Loucy (cell line): ENCODE measurements at regions not wholly inside any gene's neighbourhood (a gene's known extent, or its start where the extent isn't known, plus 50 kb on each side); places are given as distances from the start of the nearest gene placed in this dataset.

Experiments
- H2AFZ ChIP-seq: fragments of 200-600 bp; sonication (generic); 2 replicates; pipeline ENCODE4 v1.6.0; 2016; ENCODE audit warnings: antibody characterized with exemption, mild to moderate bottlenecking, low read length, moderate library complexity
- H3F3A ChIP-seq: fragments of 200-600 bp; 2 replicates; pipeline ENCODE4 v1.6.0; 2016; ENCODE audit warnings: antibody characterized with exemption, low read depth, mild to moderate bottlenecking
- H3K27me3 ChIP-seq: fragments of 200-600 bp; sonication (generic); 2 replicates; pipeline ENCODE4 v1.6.1; 2014; ENCODE audit warnings: low read length, mild to moderate bottlenecking; ENCODE audit not compliant: insufficient read depth, poor library complexity, severe bottlenecking
- H3K36me3 ChIP-seq: fragments of 200-600 bp; sonication (generic); 2 replicates; pipeline ENCODE4 v1.6.1; 2016; ENCODE audit warnings: low read length; ENCODE audit not compliant: insufficient read depth
- H3K4me1 ChIP-seq: fragments of 200-600 bp; sonication (generic); 2 replicates; pipeline ENCODE4 v1.5.1; 2014; ENCODE audit warnings: low read length, mild to moderate bottlenecking; ENCODE audit not compliant: insufficient read depth, poor library complexity, severe bottlenecking
- H3K4me2 ChIP-seq: fragments of 200-600 bp; sonication (generic); 2 replicates; pipeline ENCODE4 v1.6.0; 2014; ENCODE audit warnings: antibody characterized with exemption, low read length, low read depth, mild to moderate bottlenecking; ENCODE audit not compliant: poor library complexity, severe bottlenecking
- H3K4me3 ChIP-seq: fragments of 200-600 bp; sonication (generic); 2 replicates; pipeline ENCODE4 v1.5.1; 2014; ENCODE audit warnings: low read length, mild to moderate bottlenecking, mixed read lengths; ENCODE audit not compliant: poor library complexity, severe bottlenecking
- H3K79me2 ChIP-seq: fragments of 200-600 bp; sonication (generic); 2 replicates; pipeline ENCODE4 v1.6.1; 2014; ENCODE audit warnings: low read length; ENCODE audit not compliant: insufficient read depth
- H3K9ac ChIP-seq: fragments of 200-600 bp; sonication (generic); 2 replicates; pipeline ENCODE4 v1.6.0; 2014; ENCODE audit warnings: mild to moderate bottlenecking, low read depth, low read length, moderate library complexity; ENCODE audit not compliant: poor library complexity, severe bottlenecking
- H3K9me2 ChIP-seq: fragments of 200-600 bp; sonication (generic); replicated peaks from 2 replicates; pipeline ENCODE4 v1.6.1; 2016; ENCODE audit warnings: low read depth, low read length, mixed read lengths
- H3K9me3 ChIP-seq: fragments of 200-600 bp; sonication (generic); 2 replicates; pipeline ENCODE4 v1.6.1; 2014; ENCODE audit warnings: mild to moderate bottlenecking, antibody characterized with exemption, low read length, low read depth; ENCODE audit not compliant: insufficient read depth
- H4K20me1 ChIP-seq: fragments of 200-600 bp; sonication (generic); 2 replicates; pipeline ENCODE4 v1.6.0; 2014; ENCODE audit warnings: antibody characterized with exemption, low read length, mild to moderate bottlenecking; ENCODE audit not compliant: insufficient read depth, poor library complexity, severe bottlenecking
- CTCF ChIP-seq: fragments of 200-600 bp; sonication (generic); conservative IDR thresholded peaks from 2 replicates; pipeline ENCODE4 v1.5.1; 2014; ENCODE audit warnings: mild to moderate bottlenecking, antibody characterized with exemption, low read length
- EZH2phosphoT487 ChIP-seq: fragments of 200-600 bp; IDR thresholded peaks from 2 replicates; pipeline ENCODE4 v1.6.1; 2018; ENCODE audit warnings: antibody characterized with exemption, mild to moderate bottlenecking, moderate library complexity, borderline replicate concordance

GRCh38 chr10:126840576-126841135 is 64.6 kb upstream of the DOCK1 start:
- H3K4me3 ChIP-seq, result no peak overlapping the region
- H3F3A ChIP-seq, result no peaks in the 10 kb centered on the region
- TF ChIP-seq EZH2phosphoT487, result no peak
- TF ChIP-seq CTCF, result no peak
- H3K4me2 ChIP-seq, result no peak overlapping the region
- H2AFZ ChIP-seq, result no peak overlapping the region
- H3K9ac ChIP-seq, result no peak overlapping the region
- H4K20me1 ChIP-seq, result no peaks in the 10 kb centered on the region
- no peaks in the 10 kb centered on the region for H3K4me1 ChIP-seq
- H3K36me3 ChIP-seq, result no peaks in the 10 kb centered on the region
- no peaks in the 10 kb centered on the region for H3K27me3 ChIP-seq
- no peaks in the 10 kb centered on the region for H3K79me2 ChIP-seq
- no peaks in the 10 kb centered on the region; the same call in 1 of the 2 replicates for H3K9me3 ChIP-seq
- no peaks in the 10 kb centered on the region for H3K9me2 ChIP-seq

GRCh38 chr10:126841341-126841895 is 63.8 kb upstream of the DOCK1 start:
- H4K20me1 ChIP-seq, result no peaks in the 10 kb centered on the region
- no peak overlapping the region for H3K4me3 ChIP-seq
- no peaks in the 10 kb centered on the region for H3F3A ChIP-seq
- no peaks in the 10 kb centered on the region for H3K9me2 ChIP-seq
- H3K27me3 ChIP-seq, result no peaks in the 10 kb centered on the region
- no peak overlapping the region for H2AFZ ChIP-seq
- no peaks in the 10 kb centered on the region for H3K79me2 ChIP-seq
- no peak overlapping the region for H3K9ac ChIP-seq
- H3K9me3 ChIP-seq, result no peaks in the 10 kb centered on the region; the same call in 1 of the 2 replicates
- no peaks in the 10 kb centered on the region for H3K4me1 ChIP-seq
- H3K36me3 ChIP-seq, result no peaks in the 10 kb centered on the region
- no peak for TF ChIP-seq EZH2phosphoT487
- TF ChIP-seq CTCF, result no peak
- H3K4me2 ChIP-seq, result no peak overlapping the region

DNA sequence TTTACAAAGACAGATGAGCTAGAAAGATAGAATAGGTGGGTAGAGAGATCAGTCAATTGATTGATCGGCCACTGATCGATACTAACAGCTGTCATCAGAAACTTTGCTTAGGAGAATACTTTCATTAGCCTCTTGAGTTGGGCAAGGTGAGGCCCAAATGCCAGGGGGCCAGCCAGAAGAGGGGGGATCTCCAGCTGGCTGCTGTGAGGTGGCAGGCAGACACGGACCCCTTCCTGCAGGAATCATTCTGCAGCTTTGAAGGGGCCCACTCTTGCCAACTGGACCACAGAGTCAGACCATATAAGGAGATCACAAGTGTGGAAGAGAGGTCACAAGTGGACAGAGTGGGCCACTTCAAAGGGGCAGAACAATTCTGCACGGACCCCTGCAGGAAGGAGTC is 62.9 kb upstream of the DOCK1 start:
- H3K9ac ChIP-seq, result no peak overlapping the region
- H4K20me1 ChIP-seq, result no peaks in the 10 kb centered on the region
- H3F3A ChIP-seq, result no peaks in the 10 kb centered on the region
- H3K9me2 ChIP-seq, result no peaks in the 10 kb centered on the region
- no peaks in the 10 kb centered on the region for H3K79me2 ChIP-seq
- H3K4me2 ChIP-seq, result no peak overlapping the region
- no peaks in the 10 kb centered on the region; the same call in 1 of the 2 replicates for H3K9me3 ChIP-seq
- H3K4me3 ChIP-seq, result no peak overlapping the region
- H3K4me1 ChIP-seq, result no peaks in the 10 kb centered on the region
- no peak overlapping the region for H2AFZ ChIP-seq
- no peaks in the 10 kb centered on the region for H3K27me3 ChIP-seq
- H3K36me3 ChIP-seq, result no peaks in the 10 kb centered on the region
- TF ChIP-seq CTCF (no peak), EZH2phosphoT487 (no peak)
